Keratinocyte (primary cell): ENCODE measurements at regions not wholly inside any gene's neighbourhood (a gene's known extent, or its start where the extent isn't known, plus 50 kb on each side); places are given as distances from the start of the nearest gene placed in this dataset.
"Not testable (repeated sequence)": the region's sequence is repeated elsewhere in the genome, so short reads cannot be mapped to it uniquely, and the experiment has no call there.

Source experiments
- DNase-seq: peaks from one replicate; pipeline ENCODE4 v3.0.0-alpha.2; 2011; ENCODE audit warnings: low read depth, missing footprints, low spot score
- FAIRE-seq: peaks from 2 replicates; lab custom pipeline; 2011; peaks lifted over from hg19 to GRCh38; lab: Jason Lieb, UNC
- H2AFZ ChIP-seq: 2 replicates; pipeline ENCODE4 v1.6.0; 2012; ENCODE audit warnings: low read length, control low read depth, inconsistent platforms; ENCODE audit not compliant: control insufficient read depth
- H3K27ac ChIP-seq: 2 replicates; pipeline ENCODE4 v1.5.1; 2011; ENCODE audit warnings: low read length; ENCODE audit not compliant: control insufficient read depth, insufficient read depth
- H3K27me3 ChIP-seq: 3 replicates; pipeline ENCODE4 v1.6.0; 2011; ENCODE audit warnings: low read length; ENCODE audit not compliant: control insufficient read depth, insufficient read depth; ENCODE audit errors: extremely low read depth
- H3K36me3 ChIP-seq, 2 experiments: 2 replicates in 1 of 2; 3 replicates in 1 of 2; pipeline ENCODE4 v1.5.1; 2011; ENCODE audit warnings: low read length in 2 of 2, mild to moderate bottlenecking in 1 of 2; ENCODE audit not compliant: control insufficient read depth in 2 of 2, insufficient read depth in 2 of 2; ENCODE audit errors: extremely low read depth in 1 of 2
- H3K4me1 ChIP-seq: 3 replicates; pipeline ENCODE4 v1.5.1; 2011; ENCODE audit warnings: low read length; ENCODE audit not compliant: control insufficient read depth, insufficient read depth; ENCODE audit errors: extremely low read depth
- H3K4me2 ChIP-seq: 3 replicates; pipeline ENCODE4 v1.6.0; 2011; ENCODE audit warnings: low read depth, low read length; ENCODE audit not compliant: control insufficient read depth, insufficient read depth; ENCODE audit errors: extremely low read depth
- H3K4me3 ChIP-seq, 3 experiments: fragments of 200-600 bp in 1 of 3; sonication (generic) in 1 of 3; 2 replicates in 2 of 3; 3 replicates in 1 of 3; pipeline ENCODE4 v1.5.1; 2011 to 2016; ENCODE audit warnings: low read length in 3 of 3, mild to moderate bottlenecking in 3 of 3, control low read depth in 2 of 3, inconsistent platforms in 1 of 3, low read depth in 1 of 3, mixed read lengths in 1 of 3, mixed run types in 1 of 3, moderate library complexity in 1 of 3; ENCODE audit not compliant: control insufficient read depth in 2 of 3, insufficient read depth in 2 of 3; ENCODE audit errors: extremely low read depth in 1 of 3
- H3K79me2 ChIP-seq: 2 replicates; pipeline ENCODE4 v1.6.0; 2012; ENCODE audit warnings: low read length; ENCODE audit not compliant: control insufficient read depth, insufficient read depth
- H3K9ac ChIP-seq: 3 replicates; pipeline ENCODE4 v1.6.0; 2011; ENCODE audit warnings: low read length; ENCODE audit not compliant: control insufficient read depth, insufficient read depth; ENCODE audit errors: extremely low read depth
- H3K9me1 ChIP-seq: 3 replicates; pipeline ENCODE4 v1.6.0; 2011; ENCODE audit warnings: low read length; ENCODE audit not compliant: control insufficient read depth, insufficient read depth; ENCODE audit errors: extremely low read depth
- H3K9me3 ChIP-seq: 2 replicates; pipeline ENCODE4 v1.5.1; 2012; ENCODE audit warnings: low read depth, low read length; ENCODE audit not compliant: control insufficient read depth
- H4K20me1 ChIP-seq: 3 replicates; pipeline ENCODE4 v1.6.0; 2011; ENCODE audit warnings: low read length; ENCODE audit not compliant: control insufficient read depth, insufficient read depth; ENCODE audit errors: extremely low read depth
- CTCF ChIP-seq, 3 experiments: IDR thresholded peaks in 1 of 3; conservative IDR thresholded peaks in 1 of 3; optimal IDR thresholded peaks in 1 of 3; 2 replicates in 2 of 3; 3 replicates in 1 of 3; pipeline versions ENCODE3 to v1.5.1; 2011; ENCODE audit warnings: low read length in 3 of 3, mild to moderate bottlenecking in 3 of 3, moderate library complexity in 2 of 3, control low read depth in 1 of 3, inconsistent platforms in 1 of 3; ENCODE audit not compliant: insufficient read depth in 2 of 3; ENCODE audit errors: extremely low read depth in 1 of 3
- EZH2 ChIP-seq: IDR thresholded peaks from one replicate; pipeline ENCODE4 v1.6.1; 2012; ENCODE audit warnings: inconsistent platforms, mild to moderate bottlenecking, low read length, moderate library complexity
- dilution Hi-C: fragments of 300-500 bp; cut with MboI; formaldehyde crosslinking; loops from one replicate; pipeline ENCODE4 v1.7.0; 2020; ENCODE audit warnings: low sequenced_read_pairs; ENCODE audit not compliant: extremely low pct_ligation_motif_present

GRCh38 chr7:68187532-68187931 is 1190.9 kb downstream of the TYW1 start:
- Histone ChIP-seq H3K79me2 (no peaks in the 10 kb centered on the region), H3K9me1 (no peaks in the 10 kb centered on the region), H3K27me3 (no peaks in the 10 kb centered on the region), H2AFZ (no peak overlapping the region), H4K20me1 (no peaks in the 10 kb centered on the region), H3K36me3 (no peaks in the 10 kb centered on the region), H3K9ac (no peak overlapping the region), H3K4me1 (no peaks in the 10 kb centered on the region), H3K4me3 (no peak overlapping the region), H3K4me2 (no peak overlapping the region), H3K9me3 (no peaks in the 10 kb centered on the region), H3K27ac (no peak overlapping the region)
- no peak for TF ChIP-seq EZH2
- no peak for TF ChIP-seq CTCF (optimal IDR thresholded peaks at IDR 0.05 in 1 of 3, IDR thresholded peaks at IDR 0.05 in 1 of 3, conservative IDR thresholded peaks at IDR 0.05 in 1 of 3; ENCODE audit: extremely low read depth in 1 of 3, insufficient read depth in 2 of 3, low read length in 3 of 3)
- DNase-seq (no peak), FAIRE-seq (no peak)
- dilution Hi-C loops, result no loop called here

GRCh38 chr7:68192941-68193340 is 1196.3 kb downstream of the TYW1 start:
- H3K27ac ChIP-seq, result no peak overlapping the region
- no peak overlapping the region for H2AFZ ChIP-seq
- H3K9me3 ChIP-seq, result no peaks in the 10 kb centered on the region
- DNase-seq (no peak), FAIRE-seq (no peak)
- H4K20me1 ChIP-seq, result no peaks in the 10 kb centered on the region
- H3K4me2 ChIP-seq, result no peak overlapping the region
- no peaks in the 10 kb centered on the region for H3K4me1 ChIP-seq
- no peaks in the 10 kb centered on the region for H3K79me2 ChIP-seq
- no peaks in the 10 kb centered on the region for H3K9me1 ChIP-seq
- H3K36me3 ChIP-seq, result no peaks in the 10 kb centered on the region
- dilution Hi-C loops, result no loop called here
- no peak overlapping the region for H3K9ac ChIP-seq
- H3K27me3 ChIP-seq, result no peaks in the 10 kb centered on the region
- TF ChIP-seq EZH2 (no peak), CTCF (optimal IDR thresholded peaks at IDR 0.05 in 1 of 3, IDR thresholded peaks at IDR 0.05 in 1 of 3, conservative IDR thresholded peaks at IDR 0.05 in 1 of 3; ENCODE audit: extremely low read depth in 1 of 3, insufficient read depth in 2 of 3, low read length in 3 of 3) (no peak)
- H3K4me3 ChIP-seq, result no peak overlapping the region

- H3K9ac ChIP-seq, H3K9me1 ChIP-seq, H4K20me1 ChIP-seq, H3K4me1 ChIP-seq, H3K4me3 ChIP-seq, H3K4me2 ChIP-seq, H2AFZ ChIP-seq, H3K9me3 ChIP-seq, H3K27ac ChIP-seq, DNase-seq, H3K79me2 ChIP-seq, dilution Hi-C loops, H3K36me3 ChIP-seq, H3K27me3 ChIP-seq, FAIRE-seq: not testable (repeated sequence)
Observed at GRCh38 chr7:68195642-68196041, 1199.0 kb downstream of the TYW1 start.
